ENCODE measurements at regions not wholly inside any gene's neighbourhood (a gene's known extent, or its start where the extent isn't known, plus 50 kb on each side); places are given as distances from the start of the nearest gene placed in this dataset.

DNA sequence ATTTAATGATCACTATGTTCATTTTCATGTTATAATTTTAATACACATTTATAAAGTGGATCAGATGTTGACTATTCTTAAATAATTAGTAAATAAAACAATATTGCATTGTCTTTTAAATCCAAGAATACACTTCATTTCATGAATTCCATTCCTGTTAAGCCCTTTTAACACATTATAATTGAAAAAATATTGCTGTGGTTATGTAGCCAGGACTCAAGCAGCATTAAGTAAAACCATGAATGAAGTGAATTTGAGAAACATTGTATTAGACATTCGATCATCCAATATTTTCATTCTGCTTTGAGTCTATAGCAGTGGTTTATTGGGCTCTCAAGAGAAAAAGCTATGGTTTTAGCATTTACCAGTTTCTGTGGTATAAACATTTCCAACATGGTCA is 94.2 kb upstream of the RAPGEF2 start:
- intact Hi-C loops (cut with DNase I; ENCODE audit: low total_unique reads): no loop called here
- TF ChIP-seq, protein P1, sequence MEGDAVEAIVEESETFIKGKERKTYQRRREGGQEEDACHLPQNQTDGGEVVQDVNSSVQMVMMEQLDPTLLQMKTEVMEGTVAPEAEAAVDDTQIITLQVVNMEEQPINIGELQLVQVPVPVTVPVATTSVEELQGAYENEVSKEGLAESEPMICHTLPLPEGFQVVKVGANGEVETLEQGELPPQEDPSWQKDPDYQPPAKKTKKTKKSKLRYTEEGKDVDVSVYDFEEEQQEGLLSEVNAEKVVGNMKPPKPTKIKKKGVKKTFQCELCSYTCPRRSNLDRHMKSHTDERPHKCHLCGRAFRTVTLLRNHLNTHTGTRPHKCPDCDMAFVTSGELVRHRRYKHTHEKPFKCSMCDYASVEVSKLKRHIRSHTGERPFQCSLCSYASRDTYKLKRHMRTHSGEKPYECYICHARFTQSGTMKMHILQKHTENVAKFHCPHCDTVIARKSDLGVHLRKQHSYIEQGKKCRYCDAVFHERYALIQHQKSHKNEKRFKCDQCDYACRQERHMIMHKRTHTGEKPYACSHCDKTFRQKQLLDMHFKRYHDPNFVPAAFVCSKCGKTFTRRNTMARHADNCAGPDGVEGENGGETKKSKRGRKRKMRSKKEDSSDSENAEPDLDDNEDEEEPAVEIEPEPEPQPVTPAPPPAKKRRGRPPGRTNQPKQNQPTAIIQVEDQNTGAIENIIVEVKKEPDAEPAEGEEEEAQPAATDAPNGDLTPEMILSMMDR (IDR thresholded peaks at IDR 0.05): no peak
- TF ChIP-seq POLR2A (IDR thresholded peaks at IDR 0.05): no peak
- 38 to 70% methylated on average over 1 of the region's 1 CpG for WGBS, 2 donors
- H3K4me3 ChIP-seq (ENCODE audit: low read depth, poor library complexity, severe bottlenecking): no peak overlapping the region
- DNase-seq (ENCODE audit: low spot score in 2 of 2): no peak

DNA sequence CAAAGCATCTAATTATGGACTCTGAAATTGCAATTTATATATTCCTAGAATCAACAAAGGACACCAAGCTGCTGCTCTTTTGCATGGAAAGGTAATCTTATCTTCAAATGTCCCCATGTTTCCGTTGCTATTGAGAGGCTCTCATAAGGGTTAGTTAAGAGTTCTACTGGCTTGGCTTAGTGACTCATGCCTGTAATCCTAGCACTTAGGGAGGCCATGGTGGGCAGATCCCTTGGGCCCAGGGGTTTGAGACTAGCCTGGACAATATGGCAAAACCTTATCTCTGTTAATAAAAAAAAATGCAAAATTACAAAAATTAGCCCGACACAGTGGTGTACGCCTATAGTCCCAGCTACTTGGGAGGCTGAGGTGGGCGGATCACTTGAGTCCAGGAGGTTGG is 93.4 kb upstream of the RAPGEF2 start:
- TF ChIP-seq, protein P1 (IDR thresholded peaks at IDR 0.05): no peak
- TF ChIP-seq POLR2A (IDR thresholded peaks at IDR 0.05): no peak
- WGBS, 2 donors: 91 to 92% methylated on average over 4 of the region's 4 CpGs

DNA sequence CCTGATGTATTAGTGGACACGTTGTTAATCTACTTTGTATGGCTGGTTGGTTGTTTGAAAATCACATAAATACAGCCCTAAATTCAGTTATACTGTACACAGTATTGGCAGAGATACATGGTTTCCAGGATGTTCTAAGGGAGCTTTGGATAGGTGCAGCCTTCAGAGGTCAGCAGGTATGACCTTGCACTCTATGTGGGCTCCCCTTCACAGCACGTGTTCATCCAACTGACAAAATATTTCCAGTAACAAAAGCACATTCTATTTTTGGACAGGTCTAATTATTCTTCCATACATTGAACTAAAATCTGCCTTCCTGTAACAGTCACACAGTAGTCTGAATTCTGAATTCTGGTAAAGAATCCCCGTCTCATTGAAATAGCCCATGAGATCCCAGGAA is 92.8 kb upstream of the RAPGEF2 start:
- H3K4me3 ChIP-seq (ENCODE audit: low read depth, poor library complexity, severe bottlenecking): no peak overlapping the region
- no peak for TF ChIP-seq POLR2A (IDR thresholded peaks at IDR 0.05)
- WGBS, 2 donors: 52 to 60% methylated on average over 3 of the region's 3 CpGs
- intact Hi-C loops (cut with DNase I; ENCODE audit: low total_unique reads): no loop called here
- DNase-seq (ENCODE audit: low spot score in 2 of 2): no peak

More for the DNA sequence above, 93.4 kb upstream of the RAPGEF2 start:
- DNase-seq (ENCODE audit: low spot score in 2 of 2): no peak
- intact Hi-C loops (cut with DNase I; ENCODE audit: low total_unique reads): no loop called here
- no peak overlapping the region for H3K4me3 ChIP-seq (ENCODE audit: low read depth, poor library complexity, severe bottlenecking)

DNA sequence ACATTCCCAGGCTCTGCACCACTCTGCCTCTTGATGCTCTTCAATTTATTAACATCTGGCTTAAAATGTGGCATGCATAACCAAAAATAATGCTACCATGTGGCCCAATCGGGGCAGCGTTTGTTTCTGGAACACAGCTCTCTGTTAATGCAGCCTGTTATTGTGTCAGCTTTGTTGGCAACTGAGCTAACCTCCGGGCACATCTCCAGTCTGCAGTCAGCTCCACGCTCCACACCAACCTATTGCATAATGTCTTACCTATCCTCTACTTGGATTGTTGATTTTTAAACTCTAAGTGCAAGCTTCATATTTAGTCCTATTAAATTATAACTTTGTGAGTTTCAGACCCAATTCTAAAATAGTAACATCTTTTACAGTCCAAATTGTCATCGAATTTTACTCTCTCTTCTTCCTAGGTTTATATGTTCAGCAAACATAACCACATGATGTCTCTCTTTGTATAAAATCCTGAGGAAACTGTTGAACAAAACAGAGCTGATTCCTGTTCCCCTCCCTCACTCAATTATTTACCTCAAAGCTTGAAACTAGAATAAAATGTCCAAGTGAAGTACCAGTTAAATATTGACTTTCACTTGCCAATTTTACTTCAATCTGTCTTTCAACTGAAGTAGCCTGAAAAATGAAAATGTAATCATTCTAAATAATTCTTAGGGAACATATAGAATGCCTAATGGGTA is 92.2 kb upstream of the RAPGEF2 start:
- intact Hi-C loops (cut with DNase I; ENCODE audit: low total_unique reads): no loop called here
- TF ChIP-seq, protein P1 (IDR thresholded peaks at IDR 0.05): no peak
- no peak for TF ChIP-seq POLR2A (IDR thresholded peaks at IDR 0.05)
- H3K4me3 ChIP-seq (ENCODE audit: low read depth, poor library complexity, severe bottlenecking): no peak overlapping the region
- 20 to 23% methylated on average over 5 of the region's 5 CpGs for WGBS, 2 donors
- DNase-seq (ENCODE audit: low spot score in 2 of 2): peak; percentile 69 to 94

DNA sequence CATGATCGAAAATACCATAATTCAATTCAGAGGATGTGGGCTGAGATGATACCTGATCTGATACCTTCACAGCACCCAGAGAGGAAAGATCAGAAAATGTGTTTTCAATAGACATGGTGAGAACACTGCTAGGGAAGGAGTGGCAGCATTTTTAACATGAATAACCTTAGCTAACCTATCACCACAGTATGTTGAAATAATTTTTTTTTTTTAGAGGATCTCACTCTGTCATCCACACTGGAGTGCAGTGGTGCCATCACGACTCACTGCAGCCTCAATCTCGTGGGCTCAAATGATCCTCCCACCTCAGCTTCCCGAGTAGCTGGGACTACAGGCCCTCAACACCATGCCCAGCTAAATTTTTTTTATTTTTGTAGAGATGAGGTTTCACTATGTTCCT is 90.5 kb upstream of the RAPGEF2 start:
- DNase-seq (ENCODE audit: low spot score in 2 of 2): no peak
- no peak overlapping the region for H3K4me3 ChIP-seq (ENCODE audit: low read depth, poor library complexity, severe bottlenecking)
- intact Hi-C loops (cut with DNase I; ENCODE audit: low total_unique reads): no loop called here
- 86 to 89% methylated on average over 4 of the region's 4 CpGs for WGBS, 2 donors
- no peak for TF ChIP-seq POLR2A (IDR thresholded peaks at IDR 0.05)
- TF ChIP-seq, protein P1 (IDR thresholded peaks at IDR 0.05): no peak

DNA sequence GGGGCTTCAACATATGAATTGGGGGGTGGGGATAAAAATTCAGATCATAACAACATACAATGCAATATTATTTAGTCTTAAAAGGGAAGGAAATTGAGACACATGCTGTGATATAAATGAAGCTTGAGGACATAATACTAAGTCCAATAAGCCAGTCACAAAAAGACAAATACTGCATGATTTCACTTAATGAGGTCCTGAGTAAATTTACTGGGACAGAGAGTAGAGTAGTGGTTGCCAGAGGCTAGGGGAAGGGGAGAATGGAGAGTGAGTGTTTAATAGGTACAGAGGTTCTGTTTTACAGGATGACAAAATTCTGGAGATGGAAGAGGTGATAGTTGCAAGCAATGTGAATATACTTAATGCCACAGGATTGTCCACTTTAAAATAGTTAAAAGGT is 89.2 kb upstream of the RAPGEF2 start:
- no peak for TF ChIP-seq POLR2A (IDR thresholded peaks at IDR 0.05)
- TF ChIP-seq, protein P1 (IDR thresholded peaks at IDR 0.05): no peak
- no peak overlapping the region for H3K4me3 ChIP-seq (ENCODE audit: low read depth, poor library complexity, severe bottlenecking)
- intact Hi-C loops (cut with DNase I; ENCODE audit: low total_unique reads): no loop called here
- DNase-seq (ENCODE audit: low spot score in 2 of 2): no peak

Data from lower leg skin (tissue), 4 donors.